HepG2 (cell line): ENCODE measurements at regions not wholly inside any gene's neighbourhood (a gene's known extent, or its start where the extent isn't known, plus 50 kb on each side); places are given as distances from the start of the nearest gene placed in this dataset.

Experiments
- ATAC-seq: fragments of 200-7000 bp; cut with Tn5 transposase; 3 replicates; pipeline ENCODE4 v1.9.1; 2020; ENCODE audit warnings: mild to moderate bottlenecking, moderate library complexity
- BruUV-seq: library from RNA; stranded (reverse); fragments of 400-500 nt; replicated peaks from 2 replicates; lab custom pipeline; 2021; lab: Mats Ljungman, UMichigan
- CTCF ChIA-PET: fragments of 300-600 bp; formaldehyde crosslinking; extraction: SDS; loops from one replicate; lab custom pipeline; 2021; ENCODE audit warnings: low total read pairs, inconsistent platforms, low intra/inter-chr PET ratio; lab: Yijun Ruan, JAX
- POLR2A ChIA-PET: fragments of 350-600 bp; sonication (Branson Sonifier 250); formaldehyde crosslinking; loops from one replicate; lab custom pipeline; 2020; ENCODE audit warnings: antibody characterized with exemption, inconsistent platforms; lab: Yijun Ruan, JAX
- DNase-seq: peaks from one replicate; pipeline ENCODE4 v3.0.0-alpha.2; 2015; ENCODE audit warnings: low spot score
- FAIRE-seq: peaks from 3 replicates; lab custom pipeline; 2011; peaks lifted over from hg19 to GRCh38; lab: Jason Lieb, UNC
- H2AFZ ChIP-seq: one replicate; pipeline ENCODE4 v1.6.1; 2011; ENCODE audit warnings: low read length, inconsistent platforms
- H3K27ac ChIP-seq: fragments of 300-600 bp; 3 replicates; pipeline ENCODE4 v1.8.0; 2011; ENCODE audit warnings: mixed run types, mild to moderate bottlenecking, mixed read lengths, low read length, inconsistent platforms; ENCODE audit not compliant: insufficient read depth; ENCODE audit errors: extremely low read length
- H3K27me3 ChIP-seq, 2 experiments: fragments of 200-600 bp in 1 of 2; 2 replicates in 1 of 2; 3 replicates in 1 of 2; pipeline versions ENCODE4 v1.6.0 to v1.8.0; 2011; ENCODE audit warnings: low read length in 2 of 2, mild to moderate bottlenecking in 2 of 2, moderate library complexity in 2 of 2, inconsistent platforms in 1 of 2; ENCODE audit not compliant: insufficient read depth in 2 of 2, control insufficient read depth in 1 of 2
- H3K36me3 ChIP-seq, 2 experiments: fragments of 200-600 bp in 1 of 2; replicated peaks in 1 of 2; 2 replicates in 1 of 2; 3 replicates in 1 of 2; pipeline versions ENCODE4 v1.5.1 to v1.8.0; 2011; ENCODE audit warnings: low read length in 2 of 2, inconsistent platforms in 1 of 2; ENCODE audit not compliant: insufficient read depth in 2 of 2, control insufficient read depth in 1 of 2
- H3K4me1 ChIP-seq: 2 replicates; pipeline ENCODE4 v1.5.1; 2012; ENCODE audit warnings: low read length, inconsistent platforms; ENCODE audit not compliant: insufficient read depth
- H3K4me2 ChIP-seq: 2 replicates; pipeline ENCODE4 v1.6.0; 2011; ENCODE audit warnings: low read depth, low read length, inconsistent platforms
- H3K4me3 ChIP-seq, 3 experiments: fragments of 200-600 bp in 1 of 3; sonication (generic), shearing (Covaris generic) in 1 of 3; replicated peaks in 1 of 3; 2 replicates each; pipeline ENCODE4 v1.5.1; 2011 to 2016; ENCODE audit warnings: low read length in 3 of 3, inconsistent platforms in 2 of 3, low read depth in 2 of 3, mild to moderate bottlenecking in 2 of 3, control low read depth in 1 of 3, mixed read lengths in 1 of 3; ENCODE audit not compliant: insufficient read depth in 1 of 3
- H3K79me2 ChIP-seq: one replicate; pipeline ENCODE4 v1.6.1; 2011; ENCODE audit warnings: low read length, inconsistent platforms; ENCODE audit not compliant: insufficient read depth
- H3K9ac ChIP-seq: 2 replicates; pipeline ENCODE4 v1.6.0; 2011; ENCODE audit warnings: mild to moderate bottlenecking, low read depth, low read length, inconsistent platforms; ENCODE audit not compliant: insufficient read depth
- H3K9me3 ChIP-seq: 2 replicates; pipeline ENCODE4 v1.5.1; 2012; ENCODE audit warnings: mild to moderate bottlenecking, low read length
- H4K20me1 ChIP-seq: 2 replicates; pipeline ENCODE4 v1.6.0; 2011; ENCODE audit warnings: inconsistent platforms, mild to moderate bottlenecking, low read length, moderate library complexity; ENCODE audit not compliant: insufficient read depth
- CHD2 ChIP-seq: IDR thresholded peaks from 2 replicates; pipeline ENCODE4 v1.6.1; 2011; ENCODE audit warnings: low read depth, low read length, improper control_type of control experiment
- HNRNPH1 ChIP-seq: fragments of 200-400 bp; formaldehyde crosslinking; optimal IDR thresholded peaks from 2 replicates; pipeline ENCODE3; 2017; ENCODE audit warnings: mild to moderate bottlenecking, low read depth, low read length
- KLF16 ChIP-seq, 2 experiments: sonication (generic) in 1 of 2; formaldehyde crosslinking in 1 of 2; IDR thresholded peaks; 2 replicates each; pipeline versions ENCODE4 v1.6.1 to v1.8.0; 2016 to 2023; ENCODE audit warnings: missing genetic modification reagents in 2 of 2, missing compliant biosample characterization in 1 of 2
- MYPOP ChIP-seq: sonication (generic); formaldehyde crosslinking; IDR thresholded peaks from 2 replicates; pipeline ENCODE4 v1.8.1; 2023; ENCODE audit warnings: mild to moderate bottlenecking, moderate library complexity, missing genetic modification reagents
- SATB2 ChIP-seq: sonication (generic); formaldehyde crosslinking; IDR thresholded peaks from 2 replicates; pipeline ENCODE4 v1.5.0; 2020; ENCODE audit warnings: missing genetic modification reagents
- ZFX ChIP-seq: sonication (generic); formaldehyde crosslinking; IDR thresholded peaks from 2 replicates; pipeline ENCODE4 v1.4.0; 2020; ENCODE audit warnings: mild to moderate bottlenecking, low read depth, missing genetic modification reagents, moderate library complexity
- ZHX1 ChIP-seq: sonication (generic); formaldehyde crosslinking; IDR thresholded peaks from 2 replicates; pipeline ENCODE4 v1.8.1; 2022; ENCODE audit warnings: low read depth, mild to moderate bottlenecking, missing genetic modification reagents
- ZNF367 ChIP-seq: sonication (generic); formaldehyde crosslinking; IDR thresholded peaks from 2 replicates; pipeline ENCODE4 v1.4.0; 2020; ENCODE audit warnings: missing genetic modification reagents, borderline replicate concordance
- WGBS: methylation state at CpG from one replicate; pipeline ENCODE4 v1.1.6; 2017; ENCODE audit warnings: low lambda C conversion rate; 5-methylcytosine and 5-hydroxymethylcytosine counted together
- in situ Hi-C: cut with HindIII; loops from 2 replicates; pipeline ENCODE4 v1.10.0; 2017; ENCODE audit warnings: low pct_unique_long_range_greater_than_20kb; ENCODE audit not compliant: extremely low pct_ligation_motif_present
- intact Hi-C: fragments of 100-400 bp; cut with micrococcal nuclease; formaldehyde crosslinking; loops from one replicate; pipeline ENCODE4 v1.10.0; 2022; ENCODE audit not compliant: unreplicated experiment
- TF ChIP-seq, protein P1 (sequence below): sonication (generic); formaldehyde crosslinking; IDR thresholded peaks from 2 replicates; pipeline ENCODE4 v1.8.0; 2022; ENCODE audit warnings: mild to moderate bottlenecking, missing genetic modification reagents
- TF ChIP-seq, protein P2 (sequence below): sonication (generic); formaldehyde crosslinking; IDR thresholded peaks from 2 replicates; pipeline ENCODE4 v1.5.0; 2020; ENCODE audit warnings: missing genetic modification reagents
- TF ChIP-seq, protein P3 (sequence below), 2 experiments: sonication (generic) in 1 of 2; formaldehyde crosslinking in 1 of 2; IDR thresholded peaks; 2 replicates each; pipeline versions ENCODE4 v1.4.0 to v1.6.1; 2016 to 2020; ENCODE audit warnings: borderline replicate concordance in 1 of 2, low read depth in 1 of 2, mild to moderate bottlenecking in 1 of 2, missing genetic modification reagents in 1 of 2
- TF ChIP-seq, protein P4 (sequence below): sonication (generic); formaldehyde crosslinking; IDR thresholded peaks from 2 replicates; pipeline ENCODE4 v1.4.0; 2020; ENCODE audit warnings: mild to moderate bottlenecking, missing genetic modification reagents

- no TSS peak for BruUV-seq
- no peak overlapping the region for H2AFZ ChIP-seq
- FAIRE-seq (no peak), ATAC-seq (no peak), DNase-seq (no peak)
- H3K4me2 ChIP-seq: no peak overlapping the region
- POLR2A ChIA-PET: no interaction called here
- H3K79me2 ChIP-seq: no peaks in the 10 kb centered on the region
- no peak overlapping the region for H3K9ac ChIP-seq
- CTCF ChIA-PET: no interaction called here
- intact Hi-C loops: no loop called here
- H3K4me1 ChIP-seq: no peaks in the 10 kb centered on the region
- no peak overlapping the region for H3K4me3 ChIP-seq
- H3K36me3 ChIP-seq: no peaks in the 10 kb centered on the region
- 1% methylated on average over 2 of the region's 2 CpGs for WGBS
- no peaks in the 10 kb centered on the region for H3K27me3 ChIP-seq
- peaks cover 23% of the 10 kb centered on the region for H3K9me3 ChIP-seq
- H4K20me1 ChIP-seq: no peaks in the 10 kb centered on the region
- in situ Hi-C loops: loop anchor here (25.0 kb wide), 1 partner anchor 1215 kb away; no protein-coding TSS in a partner anchor
- H3K27ac ChIP-seq: no peak overlapping the region
- TF ChIP-seq SATB2 (CRISPR knock-in tag) (no peak), MYPOP (CRISPR knock-in tag) (no peak), KLF16 (CRISPR knock-in tag; IDR thresholded peaks at IDR 0.05) (no peak), ZFX (CRISPR knock-in tag) (no peak), CHD2 (no peak), ZNF367 (CRISPR knock-in tag) (no peak), ZHX1 (CRISPR knock-in tag) (no peak), HNRNPH1 (no peak)
- TF ChIP-seq, protein P1, sequence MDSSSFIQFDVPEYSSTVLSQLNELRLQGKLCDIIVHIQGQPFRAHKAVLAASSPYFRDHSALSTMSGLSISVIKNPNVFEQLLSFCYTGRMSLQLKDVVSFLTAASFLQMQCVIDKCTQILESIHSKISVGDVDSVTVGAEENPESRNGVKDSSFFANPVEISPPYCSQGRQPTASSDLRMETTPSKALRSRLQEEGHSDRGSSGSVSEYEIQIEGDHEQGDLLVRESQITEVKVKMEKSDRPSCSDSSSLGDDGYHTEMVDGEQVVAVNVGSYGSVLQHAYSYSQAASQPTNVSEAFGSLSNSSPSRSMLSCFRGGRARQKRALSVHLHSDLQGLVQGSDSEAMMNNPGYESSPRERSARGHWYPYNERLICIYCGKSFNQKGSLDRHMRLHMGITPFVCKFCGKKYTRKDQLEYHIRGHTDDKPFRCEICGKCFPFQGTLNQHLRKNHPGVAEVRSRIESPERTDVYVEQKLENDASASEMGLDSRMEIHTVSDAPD: no peak
- TF ChIP-seq, protein P2, sequence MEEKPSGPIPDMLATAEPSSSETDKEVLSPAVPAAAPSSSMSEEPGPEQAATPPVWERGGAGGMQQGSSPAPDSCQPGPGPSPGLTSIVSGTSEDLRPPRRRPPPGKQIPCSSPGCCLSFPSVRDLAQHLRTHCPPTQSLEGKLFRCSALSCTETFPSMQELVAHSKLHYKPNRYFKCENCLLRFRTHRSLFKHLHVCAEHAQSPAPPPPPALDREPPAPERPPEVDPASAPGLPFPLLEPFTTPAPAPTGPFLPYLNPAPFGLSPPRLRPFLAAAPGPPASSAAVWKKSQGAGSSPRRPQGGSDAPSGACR (CRISPR knock-in tag): no peak
- TF ChIP-seq, protein P3, sequence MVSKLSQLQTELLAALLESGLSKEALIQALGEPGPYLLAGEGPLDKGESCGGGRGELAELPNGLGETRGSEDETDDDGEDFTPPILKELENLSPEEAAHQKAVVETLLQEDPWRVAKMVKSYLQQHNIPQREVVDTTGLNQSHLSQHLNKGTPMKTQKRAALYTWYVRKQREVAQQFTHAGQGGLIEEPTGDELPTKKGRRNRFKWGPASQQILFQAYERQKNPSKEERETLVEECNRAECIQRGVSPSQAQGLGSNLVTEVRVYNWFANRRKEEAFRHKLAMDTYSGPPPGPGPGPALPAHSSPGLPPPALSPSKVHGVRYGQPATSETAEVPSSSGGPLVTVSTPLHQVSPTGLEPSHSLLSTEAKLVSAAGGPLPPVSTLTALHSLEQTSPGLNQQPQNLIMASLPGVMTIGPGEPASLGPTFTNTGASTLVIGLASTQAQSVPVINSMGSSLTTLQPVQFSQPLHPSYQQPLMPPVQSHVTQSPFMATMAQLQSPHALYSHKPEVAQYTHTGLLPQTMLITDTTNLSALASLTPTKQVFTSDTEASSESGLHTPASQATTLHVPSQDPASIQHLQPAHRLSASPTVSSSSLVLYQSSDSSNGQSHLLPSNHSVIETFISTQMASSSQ (IDR thresholded peaks at IDR 0.05; ENCODE audit: low read depth): no peak
- TF ChIP-seq, protein P3 (CRISPR knock-in tag; IDR thresholded peaks at IDR 0.05; ENCODE audit: borderline replicate concordance): no peak
- TF ChIP-seq, protein P4, sequence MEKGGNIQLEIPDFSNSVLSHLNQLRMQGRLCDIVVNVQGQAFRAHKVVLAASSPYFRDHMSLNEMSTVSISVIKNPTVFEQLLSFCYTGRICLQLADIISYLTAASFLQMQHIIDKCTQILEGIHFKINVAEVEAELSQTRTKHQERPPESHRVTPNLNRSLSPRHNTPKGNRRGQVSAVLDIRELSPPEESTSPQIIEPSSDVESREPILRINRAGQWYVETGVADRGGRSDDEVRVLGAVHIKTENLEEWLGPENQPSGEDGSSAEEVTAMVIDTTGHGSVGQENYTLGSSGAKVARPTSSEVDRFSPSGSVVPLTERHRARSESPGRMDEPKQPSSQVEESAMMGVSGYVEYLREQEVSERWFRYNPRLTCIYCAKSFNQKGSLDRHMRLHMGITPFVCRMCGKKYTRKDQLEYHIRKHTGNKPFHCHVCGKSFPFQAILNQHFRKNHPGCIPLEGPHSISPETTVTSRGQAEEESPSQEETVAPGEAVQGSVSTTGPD (CRISPR knock-in tag): no peak
Observed at GRCh38 chr12:92602476-92602875, 100.3 kb upstream of the PLEKHG7 start.
